Neural progenitor cell (in vitro differentiated cells): ENCODE measurements at regions not wholly inside any gene's neighbourhood (a gene's known extent, or its start where the extent isn't known, plus 50 kb on each side); places are given as distances from the start of the nearest gene placed in this dataset.

Source experiments
- DNase-seq: peaks from one replicate; pipeline ENCODE4 v3.0.0-alpha.2; 2016; ENCODE audit warnings: low spot score
- H2AFZ ChIP-seq: fragments of 200-600 bp; sonication (generic); replicated peaks from 2 replicates; pipeline ENCODE4 v1.6.1; 2016; ENCODE audit warnings: antibody characterized with exemption
- H3F3A ChIP-seq: fragments of 200-600 bp; sonication (generic); 2 replicates; pipeline ENCODE4 v1.6.1; 2016; ENCODE audit warnings: antibody characterized with exemption, low read depth
- H3K27ac ChIP-seq: fragments of 200-600 bp; sonication (generic); 2 replicates; pipeline ENCODE4 v1.5.1; 2016; ENCODE audit warnings: mild to moderate bottlenecking
- H3K27me3 ChIP-seq: fragments of 200-600 bp; sonication (generic); 2 replicates; pipeline ENCODE4 v1.6.1; 2016; ENCODE audit warnings: mild to moderate bottlenecking, moderate library complexity
- H3K36me3 ChIP-seq: fragments of 200-600 bp; sonication (generic); 2 replicates; pipeline ENCODE4 v1.5.1; 2016
- H3K4me1 ChIP-seq: fragments of 200-600 bp; sonication (generic); 2 replicates; pipeline ENCODE4 v1.6.1; 2016; ENCODE audit warnings: mixed run types
- H3K4me2 ChIP-seq: fragments of 200-600 bp; sonication (generic); 2 replicates; pipeline ENCODE4 v1.6.1; 2016
- H3K4me3 ChIP-seq: fragments of 200-600 bp; sonication (generic); 2 replicates; pipeline ENCODE4 v1.5.1; 2016
- H3K79me2 ChIP-seq: fragments of 200-600 bp; sonication (generic); 2 replicates; pipeline ENCODE4 v1.6.1; 2016; ENCODE audit warnings: low read depth
- H3K9ac ChIP-seq: fragments of 200-600 bp; sonication (generic); 2 replicates; pipeline ENCODE4 v1.6.1; 2016
- H3K9me3 ChIP-seq: fragments of 200-600 bp; sonication (generic); 2 replicates; pipeline ENCODE4 v1.5.1; 2016; ENCODE audit warnings: low read depth
- H4K20me1 ChIP-seq: fragments of 200-600 bp; sonication (generic); 2 replicates; pipeline ENCODE4 v1.6.1; 2016; ENCODE audit warnings: low read depth
- H3K27ac Mint-ChIP-seq: 3 replicates; pipeline ENCODE4 v1.8.0; 2021; ENCODE audit warnings: mixed read lengths
- H3K27me3 Mint-ChIP-seq: 2 replicates; pipeline ENCODE4 v1.8.0; 2022; ENCODE audit warnings: low read depth, mild to moderate bottlenecking, inconsistent platforms, moderate library complexity, mixed read lengths; ENCODE audit not compliant: insufficient read depth
- H3K36me3 Mint-ChIP-seq: 3 replicates; pipeline ENCODE4 v1.8.0; 2021; ENCODE audit warnings: mixed read lengths
- H3K4me1 Mint-ChIP-seq: 3 replicates; pipeline ENCODE4 v1.8.0; 2021; ENCODE audit warnings: mixed read lengths
- H3K4me3 Mint-ChIP-seq: 3 replicates; pipeline ENCODE4 v1.8.0; 2021; ENCODE audit warnings: mild to moderate bottlenecking, moderate library complexity, mixed read lengths
- H3K9me3 Mint-ChIP-seq: 3 replicates; pipeline ENCODE4 v1.8.0; 2020; ENCODE audit warnings: mixed read lengths
- EZH2 ChIP-seq: fragments of 200-600 bp; sonication (generic); IDR thresholded peaks from 2 replicates; pipeline ENCODE4 v1.6.1; 2017; ENCODE audit warnings: antibody characterized with exemption, mild to moderate bottlenecking, moderate library complexity
- EZH2phosphoT487 ChIP-seq: fragments of 200-600 bp; sonication (generic); IDR thresholded peaks from 2 replicates; pipeline ENCODE4 v1.6.1; 2017; ENCODE audit warnings: antibody characterized with exemption
- TF ChIP-seq, protein P1 (sequence below): fragments of 200-600 bp; sonication (generic); IDR thresholded peaks from 2 replicates; pipeline ENCODE4 v1.5.1; 2017; ENCODE audit warnings: antibody characterized with exemption, mild to moderate bottlenecking

DNA sequence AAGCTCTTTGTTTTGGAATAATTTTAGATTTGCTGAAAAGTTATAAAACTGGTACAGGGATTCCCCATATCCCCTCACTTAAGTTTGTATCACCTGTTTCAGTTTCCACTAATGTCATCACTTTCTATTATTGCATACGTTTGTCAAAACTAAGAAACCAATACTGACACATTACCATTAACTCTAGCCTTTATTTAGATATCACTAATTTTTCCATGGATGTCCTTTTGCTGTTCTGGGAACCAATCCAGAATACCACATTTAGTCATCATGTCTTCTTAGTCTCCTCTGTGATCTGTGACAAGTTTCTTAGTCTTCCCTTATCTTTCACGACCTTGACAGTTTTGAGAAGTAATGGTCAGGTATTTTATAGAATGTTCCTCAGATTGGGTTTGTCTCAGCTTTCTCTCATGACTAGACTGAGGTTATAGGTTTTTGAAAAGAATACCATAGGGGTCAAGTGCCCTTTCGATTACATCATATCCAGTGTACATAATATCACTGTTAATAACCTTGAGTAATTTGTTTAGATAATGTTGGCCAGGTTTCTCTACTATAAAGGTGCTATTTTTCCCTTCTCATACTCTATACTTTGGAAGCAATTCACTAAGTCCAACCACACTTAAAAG lies 51.9 kb upstream of the NMUR2 start:
- Mint-ChIP-seq H3K4me1 (peaks cover 3% of the 10 kb centered on the region), H3K9me3 (no peaks in the 10 kb centered on the region), H3K27ac (no peak overlapping the region), H3K27me3 (no peaks in the 10 kb centered on the region), H3K4me3 (no peak overlapping the region), H3K36me3 (no peaks in the 10 kb centered on the region)
- H3K79me2 ChIP-seq = no peaks in the 10 kb centered on the region
- H3K27ac ChIP-seq = no peak overlapping the region
- no peaks in the 10 kb centered on the region for H3K36me3 ChIP-seq
- no peaks in the 10 kb centered on the region for H3K27me3 ChIP-seq
- no peaks in the 10 kb centered on the region for H3K9me3 ChIP-seq
- H3K4me1 ChIP-seq = no peaks in the 10 kb centered on the region
- H3K4me2 ChIP-seq = no peak overlapping the region
- no peak overlapping the region for H2AFZ ChIP-seq
- TF ChIP-seq EZH2phosphoT487 (no peak), EZH2 (no peak)
- TF ChIP-seq, protein P1, sequence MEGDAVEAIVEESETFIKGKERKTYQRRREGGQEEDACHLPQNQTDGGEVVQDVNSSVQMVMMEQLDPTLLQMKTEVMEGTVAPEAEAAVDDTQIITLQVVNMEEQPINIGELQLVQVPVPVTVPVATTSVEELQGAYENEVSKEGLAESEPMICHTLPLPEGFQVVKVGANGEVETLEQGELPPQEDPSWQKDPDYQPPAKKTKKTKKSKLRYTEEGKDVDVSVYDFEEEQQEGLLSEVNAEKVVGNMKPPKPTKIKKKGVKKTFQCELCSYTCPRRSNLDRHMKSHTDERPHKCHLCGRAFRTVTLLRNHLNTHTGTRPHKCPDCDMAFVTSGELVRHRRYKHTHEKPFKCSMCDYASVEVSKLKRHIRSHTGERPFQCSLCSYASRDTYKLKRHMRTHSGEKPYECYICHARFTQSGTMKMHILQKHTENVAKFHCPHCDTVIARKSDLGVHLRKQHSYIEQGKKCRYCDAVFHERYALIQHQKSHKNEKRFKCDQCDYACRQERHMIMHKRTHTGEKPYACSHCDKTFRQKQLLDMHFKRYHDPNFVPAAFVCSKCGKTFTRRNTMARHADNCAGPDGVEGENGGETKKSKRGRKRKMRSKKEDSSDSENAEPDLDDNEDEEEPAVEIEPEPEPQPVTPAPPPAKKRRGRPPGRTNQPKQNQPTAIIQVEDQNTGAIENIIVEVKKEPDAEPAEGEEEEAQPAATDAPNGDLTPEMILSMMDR = no peak
- H3F3A ChIP-seq = no peaks in the 10 kb centered on the region
- H3K9ac ChIP-seq = no peak overlapping the region
- H4K20me1 ChIP-seq = no peaks in the 10 kb centered on the region
- DNase-seq = no peak
- H3K4me3 ChIP-seq = no peak overlapping the region

DNA sequence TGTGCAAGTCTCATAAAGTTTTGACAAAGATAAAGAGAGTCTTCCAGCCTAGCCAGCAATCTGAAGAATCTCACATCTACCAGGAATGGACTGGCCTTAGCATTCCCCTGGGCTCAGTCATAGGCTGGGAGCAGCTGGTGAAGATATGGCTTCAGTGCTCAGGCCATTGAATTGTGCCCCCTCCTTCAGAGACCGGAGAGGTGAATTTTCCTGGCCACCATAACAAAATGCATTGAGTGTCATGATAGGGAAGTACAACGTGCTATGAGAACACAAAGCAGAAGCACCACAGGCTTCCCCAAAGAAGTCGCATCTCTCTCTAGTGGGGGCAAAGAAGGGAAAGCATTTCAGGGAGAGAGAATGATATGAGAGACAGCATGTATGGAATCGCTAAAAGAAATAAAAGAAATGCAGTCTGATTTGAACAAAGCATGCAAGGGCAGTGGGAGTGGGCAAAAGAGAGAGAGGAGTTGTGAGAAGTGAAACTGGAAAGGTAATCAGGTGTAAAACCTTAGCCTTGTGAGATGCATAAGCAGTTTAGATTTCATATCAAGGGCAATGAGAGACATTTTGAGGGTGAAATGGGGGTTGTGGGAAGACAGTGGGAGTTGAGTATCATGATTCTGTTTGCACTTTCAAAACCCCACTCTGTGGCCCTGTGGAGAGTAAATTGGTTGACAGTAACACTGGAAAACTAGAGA lies 57.1 kb upstream of the NMUR2 start:
- Mint-ChIP-seq H3K9me3 (no peaks in the 10 kb centered on the region), H3K27ac (no peak overlapping the region), H3K27me3 (peaks cover 2% of the 10 kb centered on the region), H3K36me3 (no peaks in the 10 kb centered on the region), H3K4me3 (no peak overlapping the region), H3K4me1 (peaks cover 3% of the 10 kb centered on the region)
- H3K79me2 ChIP-seq = no peaks in the 10 kb centered on the region
- H2AFZ ChIP-seq = no peak overlapping the region
- no peaks in the 10 kb centered on the region for H3K4me1 ChIP-seq
- H3F3A ChIP-seq = no peaks in the 10 kb centered on the region
- no peaks in the 10 kb centered on the region for H3K36me3 ChIP-seq
- H3K4me3 ChIP-seq = no peak overlapping the region
- DNase-seq = no peak
- H4K20me1 ChIP-seq = no peaks in the 10 kb centered on the region
- H3K27me3 ChIP-seq = no peaks in the 10 kb centered on the region
- TF ChIP-seq, protein P1 = no peak
- TF ChIP-seq EZH2 = no peak
- TF ChIP-seq EZH2phosphoT487 = no peak
- no peak overlapping the region for H3K9ac ChIP-seq
- no peaks in the 10 kb centered on the region for H3K9me3 ChIP-seq
- no peak overlapping the region for H3K27ac ChIP-seq
- H3K4me2 ChIP-seq = no peak overlapping the region

DNA sequence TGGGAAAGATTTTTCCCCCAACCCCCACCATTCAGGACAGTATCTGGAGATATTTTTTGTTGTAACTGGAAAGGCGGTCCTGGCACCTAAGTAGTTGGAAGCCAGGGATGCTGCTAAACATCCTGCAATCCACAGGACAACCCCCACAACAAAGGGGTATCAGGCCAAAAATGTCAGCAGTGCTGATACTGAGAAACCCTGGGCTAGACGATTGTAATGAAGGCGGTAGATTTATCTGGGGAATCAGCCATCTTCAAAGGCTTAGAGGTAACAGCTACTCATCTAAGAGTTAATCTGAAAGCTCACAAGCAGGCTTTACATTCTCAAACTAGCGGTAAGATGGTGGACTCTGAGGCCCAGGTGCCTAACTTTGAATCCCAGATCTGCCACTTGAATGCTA lies 59.0 kb upstream of the NMUR2 start:
- H3K9ac ChIP-seq = no peak overlapping the region
- H3K27me3 ChIP-seq = no peaks in the 10 kb centered on the region
- peaks cover 2% of the 10 kb centered on the region for H3K27me3 Mint-ChIP-seq
- H3K36me3 Mint-ChIP-seq = no peaks in the 10 kb centered on the region
- H3K27ac Mint-ChIP-seq = no peak overlapping the region
- no peak overlapping the region for H2AFZ ChIP-seq
- H3K79me2 ChIP-seq = no peaks in the 10 kb centered on the region
- no peaks in the 10 kb centered on the region for H3K4me1 ChIP-seq
- no peak overlapping the region for H3K4me3 Mint-ChIP-seq
- peaks cover 3% of the 10 kb centered on the region for H3K4me1 Mint-ChIP-seq
- H3F3A ChIP-seq = no peaks in the 10 kb centered on the region
- TF ChIP-seq, protein P1 = no peak
- TF ChIP-seq EZH2 = no peak
- TF ChIP-seq EZH2phosphoT487 = no peak
- H3K4me2 ChIP-seq = no peak overlapping the region
- H3K9me3 Mint-ChIP-seq = no peaks in the 10 kb centered on the region
- H3K27ac ChIP-seq = no peak overlapping the region
- H3K36me3 ChIP-seq = no peaks in the 10 kb centered on the region
- H3K4me3 ChIP-seq = no peak overlapping the region
- no peaks in the 10 kb centered on the region for H3K9me3 ChIP-seq
- no peaks in the 10 kb centered on the region for H4K20me1 ChIP-seq
- no peak for DNase-seq
